ENCODE measurements at regions not wholly inside any gene's neighbourhood (a gene's known extent, or its start where the extent isn't known, plus 50 kb on each side); places are given as distances from the start of the nearest gene placed in this dataset.

DNA sequence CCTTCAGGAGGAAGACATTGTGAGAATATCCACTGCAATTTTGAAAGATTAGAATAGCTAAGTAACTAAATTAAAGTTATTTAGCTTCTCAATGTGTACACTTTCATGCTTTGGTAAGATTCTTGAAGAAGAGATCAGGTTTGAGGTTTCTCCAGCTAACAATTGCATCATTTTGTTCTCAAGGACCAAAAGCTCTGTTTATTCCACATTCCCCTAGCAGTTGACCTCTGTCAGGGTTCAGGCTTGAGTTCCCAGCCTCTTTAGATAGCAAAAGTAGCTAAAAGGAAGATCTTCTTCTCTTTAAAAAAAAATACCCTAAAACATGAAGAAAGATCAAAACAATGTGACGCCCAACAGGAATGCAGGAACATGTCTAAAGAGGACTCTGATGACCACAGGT is 179.4 kb upstream of the IGFBP3 start:
- TF ChIP-seq, protein P1, sequence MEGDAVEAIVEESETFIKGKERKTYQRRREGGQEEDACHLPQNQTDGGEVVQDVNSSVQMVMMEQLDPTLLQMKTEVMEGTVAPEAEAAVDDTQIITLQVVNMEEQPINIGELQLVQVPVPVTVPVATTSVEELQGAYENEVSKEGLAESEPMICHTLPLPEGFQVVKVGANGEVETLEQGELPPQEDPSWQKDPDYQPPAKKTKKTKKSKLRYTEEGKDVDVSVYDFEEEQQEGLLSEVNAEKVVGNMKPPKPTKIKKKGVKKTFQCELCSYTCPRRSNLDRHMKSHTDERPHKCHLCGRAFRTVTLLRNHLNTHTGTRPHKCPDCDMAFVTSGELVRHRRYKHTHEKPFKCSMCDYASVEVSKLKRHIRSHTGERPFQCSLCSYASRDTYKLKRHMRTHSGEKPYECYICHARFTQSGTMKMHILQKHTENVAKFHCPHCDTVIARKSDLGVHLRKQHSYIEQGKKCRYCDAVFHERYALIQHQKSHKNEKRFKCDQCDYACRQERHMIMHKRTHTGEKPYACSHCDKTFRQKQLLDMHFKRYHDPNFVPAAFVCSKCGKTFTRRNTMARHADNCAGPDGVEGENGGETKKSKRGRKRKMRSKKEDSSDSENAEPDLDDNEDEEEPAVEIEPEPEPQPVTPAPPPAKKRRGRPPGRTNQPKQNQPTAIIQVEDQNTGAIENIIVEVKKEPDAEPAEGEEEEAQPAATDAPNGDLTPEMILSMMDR (IDR thresholded peaks at IDR 0.05), result no peak

GRCh38 chr7:46099076-46099475 is 178.0 kb upstream of the IGFBP3 start:
- TF ChIP-seq, protein P1 (IDR thresholded peaks at IDR 0.05), result no peak

DNA sequence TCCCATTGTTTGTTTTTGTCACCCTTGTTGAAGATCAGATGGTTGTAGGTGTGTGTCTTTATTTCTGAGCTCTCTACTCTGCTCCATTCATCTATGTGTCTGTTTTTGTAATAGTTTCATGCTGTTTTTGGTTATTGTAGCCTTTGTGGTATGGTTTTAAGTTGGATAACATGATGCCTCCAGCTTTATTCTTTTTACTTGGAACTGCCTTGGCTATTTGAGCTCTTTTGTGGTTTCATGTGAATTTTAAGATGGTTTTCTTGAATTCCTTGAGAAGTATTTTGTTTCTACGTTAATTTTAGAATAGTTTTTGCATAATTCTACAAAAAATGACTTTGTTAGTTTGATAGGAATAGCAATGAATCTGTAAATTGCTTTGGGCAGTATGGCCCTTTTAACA is 170.0 kb upstream of the IGFBP3 start:
- TF ChIP-seq, protein P1 (IDR thresholded peaks at IDR 0.05), result no peak

- TF ChIP-seq, protein P1 (IDR thresholded peaks at IDR 0.05), result no peak
Measured at GRCh38 chr7:46089281-46089680, 168.2 kb upstream of the IGFBP3 start.

DNA sequence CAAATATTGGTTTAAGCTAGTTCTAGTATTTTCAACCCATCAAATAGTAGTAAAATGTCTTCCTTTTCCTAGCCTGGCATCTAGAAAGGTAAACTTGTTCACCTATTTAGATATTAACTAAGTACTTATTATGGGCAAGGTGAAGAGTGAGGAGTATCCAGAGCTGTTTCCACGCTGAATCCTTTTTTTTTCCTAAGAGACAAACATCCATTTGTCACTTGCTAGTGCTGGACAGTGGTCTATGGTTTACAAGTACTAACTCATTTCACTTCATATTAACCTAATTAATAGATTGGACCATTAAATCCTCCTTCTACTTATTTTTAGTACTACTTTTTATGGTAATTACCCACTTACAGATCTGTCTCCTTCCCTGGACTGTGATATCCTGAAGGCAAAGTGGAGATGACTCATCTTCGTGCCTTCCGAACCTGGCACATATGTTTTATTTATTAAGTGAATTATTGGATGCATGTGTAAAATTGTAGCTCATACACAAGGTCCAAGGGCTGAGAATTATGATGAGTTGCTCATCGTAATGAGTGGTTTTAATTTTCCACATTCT is 159.6 kb upstream of the IGFBP3 start:
- TF ChIP-seq, protein P1 (IDR thresholded peaks at IDR 0.05), result no peak

DNA sequence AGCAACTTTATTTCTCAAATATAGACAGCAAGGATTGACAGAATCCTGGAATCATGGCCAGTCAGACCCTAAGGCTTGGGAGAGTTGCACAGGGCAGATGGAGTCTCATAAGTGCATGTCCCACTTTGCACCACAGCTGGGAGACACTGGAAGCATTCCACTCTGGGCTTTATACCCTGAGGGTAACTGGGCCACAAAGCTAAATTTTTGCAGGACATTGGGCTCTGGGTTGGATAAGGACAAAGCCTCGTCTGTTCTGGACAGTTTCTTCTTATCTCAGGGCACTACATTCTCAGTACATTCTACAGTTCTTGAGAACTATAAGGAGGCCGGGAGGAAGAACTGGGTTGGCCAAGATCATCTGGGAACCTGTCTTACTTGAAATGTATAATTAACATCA is 158.3 kb upstream of the IGFBP3 start:
- TF ChIP-seq, protein P1 (IDR thresholded peaks at IDR 0.05), result no peak

DNA sequence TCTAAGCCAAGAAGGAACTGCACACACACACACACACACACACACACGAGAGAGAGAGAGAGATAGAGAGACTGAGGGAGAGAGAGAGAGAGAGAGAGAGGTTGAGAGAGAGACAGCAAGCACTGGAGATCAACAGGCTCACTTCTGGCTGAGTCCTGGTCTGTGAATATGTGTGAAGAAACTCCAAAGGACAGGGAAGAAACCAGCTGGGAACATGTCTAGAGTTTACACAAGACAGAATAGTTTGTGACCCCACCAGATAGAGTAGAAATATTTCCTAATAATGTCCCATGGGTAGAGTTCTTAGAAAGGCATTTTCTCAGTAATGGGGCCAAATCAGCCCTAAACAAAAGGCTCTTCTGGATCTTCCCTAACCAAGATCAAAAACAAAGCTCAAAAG is 155.5 kb upstream of the IGFBP3 start:
- TF ChIP-seq, protein P1 (IDR thresholded peaks at IDR 0.05), result no peak

DNA sequence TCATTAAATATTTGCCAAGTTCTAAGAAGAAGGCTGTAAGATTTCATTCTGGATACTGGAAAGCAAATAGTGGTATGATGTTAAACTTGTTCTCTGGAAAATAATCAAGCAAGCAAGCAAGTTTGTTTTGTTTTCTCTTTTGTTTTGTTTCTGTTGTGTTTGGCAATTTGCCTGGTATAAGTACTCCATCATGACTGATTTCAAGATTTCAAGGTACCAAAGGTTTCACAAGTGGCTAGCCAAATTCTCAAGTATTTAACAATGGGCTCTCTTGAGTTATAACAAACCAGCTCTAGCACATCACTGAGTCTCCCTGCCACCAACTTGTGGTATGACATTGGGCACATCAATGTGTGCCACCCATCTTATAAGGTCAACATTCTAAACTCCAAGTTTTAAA is 151.7 kb upstream of the IGFBP3 start:
- TF ChIP-seq, protein P1 (IDR thresholded peaks at IDR 0.05), result no peak

Data from LNCAP (cell line).